ENCODE measurements at regions not wholly inside any gene's neighbourhood (a gene's known extent, or its start where the extent isn't known, plus 50 kb on each side); places are given as distances from the start of the nearest gene placed in this dataset.

DNA sequence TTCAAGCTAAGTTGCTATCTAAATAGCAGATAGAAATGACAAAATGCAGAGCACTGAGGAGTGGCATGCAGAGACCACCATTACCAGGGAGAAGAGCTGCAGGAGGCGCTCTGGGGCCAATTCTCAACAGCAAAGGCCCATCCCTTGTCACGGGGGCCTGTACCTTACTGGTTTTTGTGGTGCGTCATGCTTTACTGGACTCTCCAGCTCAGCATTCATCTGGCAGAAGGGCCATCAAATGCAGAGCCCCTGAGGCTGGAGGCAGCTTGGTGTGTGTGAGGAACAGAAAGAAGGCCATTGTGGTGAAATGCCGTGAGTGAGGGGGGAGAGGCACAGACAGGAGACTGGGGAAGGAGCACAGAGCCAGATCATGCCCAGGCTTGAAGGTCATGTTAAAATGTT is 56.5 kb upstream of the NAV2 start:
- no peak for TF ChIP-seq EZH2 (IDR thresholded peaks at IDR 0.05; ENCODE audit: borderline replicate concordance, low read depth, low read length, poor library complexity, severe bottlenecking)
- TF ChIP-seq, protein P1, sequence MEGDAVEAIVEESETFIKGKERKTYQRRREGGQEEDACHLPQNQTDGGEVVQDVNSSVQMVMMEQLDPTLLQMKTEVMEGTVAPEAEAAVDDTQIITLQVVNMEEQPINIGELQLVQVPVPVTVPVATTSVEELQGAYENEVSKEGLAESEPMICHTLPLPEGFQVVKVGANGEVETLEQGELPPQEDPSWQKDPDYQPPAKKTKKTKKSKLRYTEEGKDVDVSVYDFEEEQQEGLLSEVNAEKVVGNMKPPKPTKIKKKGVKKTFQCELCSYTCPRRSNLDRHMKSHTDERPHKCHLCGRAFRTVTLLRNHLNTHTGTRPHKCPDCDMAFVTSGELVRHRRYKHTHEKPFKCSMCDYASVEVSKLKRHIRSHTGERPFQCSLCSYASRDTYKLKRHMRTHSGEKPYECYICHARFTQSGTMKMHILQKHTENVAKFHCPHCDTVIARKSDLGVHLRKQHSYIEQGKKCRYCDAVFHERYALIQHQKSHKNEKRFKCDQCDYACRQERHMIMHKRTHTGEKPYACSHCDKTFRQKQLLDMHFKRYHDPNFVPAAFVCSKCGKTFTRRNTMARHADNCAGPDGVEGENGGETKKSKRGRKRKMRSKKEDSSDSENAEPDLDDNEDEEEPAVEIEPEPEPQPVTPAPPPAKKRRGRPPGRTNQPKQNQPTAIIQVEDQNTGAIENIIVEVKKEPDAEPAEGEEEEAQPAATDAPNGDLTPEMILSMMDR (conservative IDR thresholded peaks at IDR 0.05; ENCODE audit: low read depth, low read length): no peak

Measured in A673 (cell line).